Suppressor macrophage (primary cell): ENCODE measurements at regions not wholly inside any gene's neighbourhood (a gene's known extent, or its start where the extent isn't known, plus 50 kb on each side); places are given as distances from the start of the nearest gene placed in this dataset.
"Not testable (repeated sequence)": the region's sequence is repeated elsewhere in the genome, so short reads cannot be mapped to it uniquely, and the experiment has no call there.

ENCODE experiments used
- DNase-seq, 4 experiments: peaks; one replicate each; pipeline ENCODE4 v3.0.0-alpha.2; 2020 to 2022

DNA sequence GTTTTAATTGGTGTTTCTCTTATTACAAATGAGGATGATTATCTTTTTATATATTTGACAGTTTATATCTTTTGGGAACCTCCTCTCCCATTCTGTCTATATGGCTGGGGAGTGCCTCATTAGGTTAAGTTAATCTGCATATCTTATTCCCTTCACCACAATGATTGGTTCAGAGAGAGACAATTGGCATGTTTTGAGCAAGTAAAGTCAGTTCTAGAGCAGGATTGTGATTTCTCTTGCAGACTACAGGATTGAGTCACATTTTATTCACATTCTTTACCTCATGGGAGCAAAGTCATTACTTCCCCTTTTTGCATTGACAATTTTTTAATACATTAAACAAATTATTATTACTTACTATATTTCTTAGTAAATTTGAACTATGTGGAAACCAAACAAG lies 345.6 kb downstream of the MDFIC start:
- DNase-seq: peak in 2 of 4 experiments; percentile 6 to 8

GRCh38 chr7:115260381-115260780 lies 338.5 kb downstream of the MDFIC start:
- no peak for DNase-seq

- DNase-seq: no peak
Measured at GRCh38 chr7:115252461-115252860, 330.6 kb downstream of the MDFIC start.

DNA sequence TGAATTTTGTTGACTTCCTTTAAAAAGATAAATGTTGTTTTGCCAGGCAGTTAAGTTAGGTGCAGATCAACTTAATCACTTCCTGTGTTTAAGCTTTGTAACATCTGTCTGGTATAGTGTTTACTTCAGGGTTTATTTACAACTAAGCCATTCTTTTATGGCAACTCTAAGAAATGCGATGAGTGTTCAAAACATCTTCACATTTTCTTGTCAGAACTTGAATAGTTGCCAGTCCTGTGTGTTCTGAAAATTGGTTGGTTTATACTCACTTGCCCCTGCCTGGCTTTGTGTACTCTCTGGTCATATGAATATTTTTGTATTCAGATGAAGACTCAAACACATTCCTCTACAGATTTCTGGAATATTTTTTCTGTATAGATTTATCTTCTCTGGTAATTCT lies 327.2 kb downstream of the MDFIC start:
- DNase-seq: no peak

DNA sequence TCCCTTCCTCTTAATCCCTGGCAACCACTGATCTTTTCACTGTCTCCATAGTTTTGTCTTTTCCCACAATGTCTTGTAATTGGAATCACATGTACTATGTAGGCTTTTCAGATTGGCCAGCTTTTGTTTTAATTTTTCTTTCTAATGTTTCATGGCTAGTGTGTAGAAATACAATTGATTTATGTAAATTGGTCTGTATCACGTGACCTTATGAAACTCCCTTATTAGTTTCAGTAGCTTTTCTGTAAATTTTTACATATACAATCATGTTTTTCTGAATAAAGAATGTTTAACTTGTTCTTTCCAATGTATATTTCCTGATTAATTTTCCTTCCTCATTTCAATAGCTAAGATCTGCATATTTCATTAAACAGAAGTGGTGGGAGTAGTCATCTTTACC lies 319.3 kb downstream of the MDFIC start:
- no peak for DNase-seq

DNA sequence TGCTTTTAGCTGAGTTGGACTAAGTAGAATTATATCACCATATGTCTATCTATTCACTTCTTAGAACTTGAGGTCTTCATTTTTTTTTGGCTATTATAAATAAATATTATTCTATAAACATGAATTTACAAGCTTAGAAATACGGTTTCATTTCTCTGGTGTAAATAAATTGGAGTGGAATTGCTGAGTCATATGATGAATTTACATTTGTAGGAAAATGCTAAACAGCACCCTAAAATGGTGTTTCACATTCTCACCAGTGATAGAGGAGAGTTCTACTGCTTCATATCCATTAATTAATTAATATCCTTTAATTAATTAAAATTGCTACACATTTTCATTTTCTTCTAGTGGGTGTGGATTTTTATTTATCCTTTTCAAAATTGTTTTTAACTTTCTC lies 318.3 kb downstream of the MDFIC start:
- DNase-seq: no peak

DNA sequence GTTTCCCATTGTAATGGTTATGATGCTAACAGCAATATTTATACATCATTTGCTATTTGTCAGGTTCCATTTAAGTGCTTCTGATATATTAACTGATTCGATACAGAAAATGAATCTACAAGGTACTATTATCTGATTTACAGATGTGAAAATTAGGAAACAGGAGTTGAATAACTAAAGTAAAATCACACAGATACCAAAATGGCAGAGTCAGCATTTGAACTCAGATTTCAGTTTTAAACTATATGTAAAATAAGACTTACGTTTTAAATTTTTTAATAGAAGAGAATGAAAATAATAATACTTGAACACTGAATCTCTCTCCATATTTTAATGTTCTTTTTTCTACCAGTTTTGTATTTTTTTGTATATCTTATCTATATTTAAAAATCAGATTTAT lies 313.2 kb downstream of the MDFIC start:
- no peak for DNase-seq

DNA sequence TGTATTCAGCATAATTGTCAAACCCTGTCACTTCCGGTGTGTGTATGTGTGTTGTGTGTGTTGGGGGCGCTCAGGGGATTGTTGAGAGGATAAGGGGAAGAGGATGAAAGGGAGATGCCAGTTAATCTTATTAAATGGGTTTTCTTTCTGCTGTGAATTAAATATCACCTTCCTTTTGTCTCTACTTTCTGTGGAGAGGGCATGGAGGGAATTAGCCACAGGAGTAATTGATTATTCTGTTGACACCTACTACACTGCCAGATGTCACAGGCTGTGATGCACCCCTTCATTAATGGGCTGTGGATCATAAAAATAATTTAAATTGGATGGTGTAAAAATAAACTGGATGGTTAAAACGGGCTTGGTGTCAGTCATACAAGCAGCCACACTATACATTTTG lies 311.9 kb downstream of the MDFIC start:
- DNase-seq: no peak

DNA sequence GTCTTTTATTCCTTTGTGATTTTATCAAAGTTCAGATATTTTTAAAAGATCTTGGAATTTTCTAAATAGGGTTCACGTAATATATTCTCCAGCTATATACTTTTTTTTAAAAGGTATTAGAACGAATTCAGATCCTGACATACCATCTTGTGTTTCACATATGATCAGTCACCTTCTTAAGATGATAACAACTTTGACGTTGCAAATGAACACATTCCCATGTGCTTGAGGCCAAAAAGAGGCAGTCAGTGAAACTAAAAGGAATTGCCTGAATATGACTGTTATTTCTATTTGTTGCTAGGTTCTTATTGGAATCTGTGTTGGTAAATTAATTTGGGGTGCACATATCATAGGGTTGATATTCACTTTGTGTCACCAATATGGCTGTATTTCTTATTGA lies 310.1 kb downstream of the MDFIC start:
- no peak for DNase-seq

- peak; percentile 32 to 76 (median 50) for DNase-seq
Measured at GRCh38 chr7:115230882-115231571, 309.1 kb downstream of the MDFIC start.

DNA sequence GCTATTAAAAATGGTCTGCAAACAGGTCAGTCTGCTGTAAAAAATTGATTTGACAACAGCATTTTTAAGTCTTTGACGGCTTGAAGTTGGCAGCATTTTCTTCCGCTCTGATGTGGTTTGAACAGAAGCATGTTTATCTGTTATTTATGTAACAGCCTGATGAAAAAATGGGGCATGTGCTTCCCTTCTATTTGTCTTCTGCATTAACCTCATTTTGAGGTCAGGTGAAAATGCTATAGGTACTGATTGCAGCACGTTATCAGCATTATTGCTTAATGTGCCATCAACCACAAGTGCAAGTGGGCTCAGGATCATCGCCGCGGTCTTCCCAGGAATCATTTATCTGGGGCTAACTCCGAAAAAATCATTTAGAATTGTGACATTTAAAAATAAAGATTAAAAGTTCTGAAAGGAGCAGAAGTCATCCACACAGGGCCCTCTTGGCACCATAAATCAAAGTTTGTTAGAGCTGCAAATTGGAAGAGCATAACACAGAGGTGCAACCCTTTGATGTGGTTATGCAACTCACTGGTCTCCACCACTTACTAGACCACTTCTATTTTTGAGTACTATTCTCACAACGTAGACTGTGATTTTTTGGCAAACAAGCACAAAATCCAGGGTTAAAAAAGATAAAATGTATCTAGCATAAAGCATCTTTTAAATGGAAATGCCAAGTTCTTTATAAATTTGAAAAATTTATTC lies 307.7 kb downstream of the MDFIC start:
- DNase-seq: no peak

DNA sequence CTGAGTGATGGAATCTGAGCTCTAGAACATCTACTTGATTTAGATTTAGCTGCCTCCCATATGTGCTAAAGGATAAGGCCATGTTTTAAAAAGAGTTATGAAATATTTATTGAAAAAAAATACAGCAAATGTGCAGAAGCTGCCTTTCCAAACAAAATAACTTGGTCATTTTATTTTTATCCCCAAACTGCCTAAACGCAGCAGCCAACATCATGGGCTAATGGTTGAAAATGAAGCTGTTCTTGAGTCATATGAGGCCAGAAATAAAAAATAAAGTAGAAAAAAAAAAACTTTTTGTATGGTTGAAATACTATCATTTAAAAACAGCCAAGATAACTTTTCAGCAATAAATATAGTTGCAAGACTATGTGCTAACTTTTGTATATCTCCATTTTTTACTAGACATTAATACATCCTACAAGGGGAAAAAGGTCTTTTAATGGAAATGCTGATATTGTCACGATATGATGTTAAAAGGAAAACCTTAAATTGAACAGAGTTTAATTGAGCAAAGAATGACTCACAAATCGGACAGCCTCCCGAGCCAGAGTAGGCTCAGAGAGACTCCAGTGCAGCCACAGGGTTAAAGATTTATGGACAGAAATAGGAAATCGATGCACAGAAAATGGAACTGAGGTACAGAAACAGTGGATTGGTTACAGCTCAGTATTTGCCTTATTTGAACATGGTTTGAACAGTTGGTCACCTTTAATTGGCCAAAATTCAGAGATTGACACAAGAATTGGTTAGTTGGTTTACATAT lies 305.8 kb downstream of the MDFIC start:
- DNase-seq: no peak

GRCh38 chr7:115226410-115226809 lies 304.5 kb downstream of the MDFIC start:
- DNase-seq: no peak

DNA sequence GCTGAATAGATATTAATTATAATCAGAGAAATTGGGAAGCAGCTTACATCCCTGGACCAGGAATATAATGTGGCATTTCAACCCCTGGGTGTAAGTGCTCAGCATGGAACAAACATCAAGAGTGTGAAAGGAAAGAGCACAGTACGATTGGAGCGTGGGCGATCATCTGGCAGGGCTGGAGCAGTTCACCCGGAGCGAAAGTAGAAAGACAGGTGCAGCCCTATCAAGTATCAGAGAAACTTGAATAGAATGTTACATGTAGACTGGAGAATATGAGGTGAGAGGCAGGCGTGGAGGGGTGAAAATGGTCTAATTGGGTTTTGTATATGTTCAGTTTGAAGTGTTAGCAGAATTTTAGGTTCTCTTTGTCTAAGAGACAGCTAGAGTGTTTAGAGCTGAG lies 303.0 kb downstream of the MDFIC start:
- no peak for DNase-seq

DNA sequence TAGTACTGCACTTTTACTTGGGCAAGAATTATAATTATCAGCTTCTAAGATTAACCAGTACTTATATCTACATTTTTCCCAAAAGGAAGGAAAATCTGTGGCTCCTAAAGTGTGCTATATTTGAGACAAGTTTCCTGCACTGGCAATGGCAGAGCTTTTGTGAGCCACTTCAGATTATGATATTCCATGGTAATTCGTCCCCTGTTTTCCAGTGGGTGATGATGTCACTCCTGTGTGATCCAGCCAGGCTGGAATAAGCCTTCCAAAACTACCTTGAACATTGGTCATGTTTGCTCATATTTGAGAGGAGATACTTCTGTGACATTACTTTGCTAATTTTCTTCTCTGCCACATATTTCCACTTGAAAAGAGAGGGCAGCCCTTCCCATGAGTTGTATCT lies 302.1 kb downstream of the MDFIC start:
- no peak for DNase-seq

DNA sequence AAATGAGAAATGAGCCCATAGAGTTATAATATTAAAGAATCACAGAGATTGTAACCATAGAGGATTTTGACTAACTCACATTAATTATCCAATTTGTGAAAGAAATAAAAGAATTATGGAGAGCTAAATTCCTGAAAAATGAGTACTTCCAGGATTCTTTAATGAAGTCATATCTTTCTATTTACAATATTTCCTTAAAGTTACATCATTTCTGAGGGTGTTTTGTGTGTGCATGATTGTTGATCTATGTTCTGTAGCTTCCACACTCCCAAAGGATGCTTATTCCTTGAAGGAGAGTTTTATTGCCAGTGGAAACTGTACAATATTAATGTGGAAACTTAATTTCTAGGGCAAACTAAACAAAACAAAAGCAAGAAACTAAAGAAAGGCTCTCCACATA lies 299.6 kb downstream of the MDFIC start:
- no peak for DNase-seq

DNA sequence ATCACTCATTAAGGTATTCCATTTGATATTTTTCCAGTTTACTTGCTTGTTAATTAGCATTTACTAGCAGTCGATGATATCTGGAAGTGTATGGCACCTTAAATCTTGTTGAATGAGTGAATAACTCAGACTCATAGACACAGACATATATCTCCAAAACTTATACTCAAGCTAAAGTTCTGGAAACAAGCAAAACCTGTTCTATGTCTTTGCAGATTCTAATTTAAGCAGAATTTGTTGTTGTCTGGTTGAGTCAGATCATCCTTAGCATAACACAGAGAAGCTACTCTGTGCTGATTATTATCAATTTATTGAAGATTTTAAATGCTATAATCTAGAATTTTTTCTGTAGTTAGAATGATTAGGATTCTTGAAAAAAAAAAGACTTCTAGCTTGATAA lies 296.2 kb downstream of the MDFIC start:
- DNase-seq: no peak

DNA sequence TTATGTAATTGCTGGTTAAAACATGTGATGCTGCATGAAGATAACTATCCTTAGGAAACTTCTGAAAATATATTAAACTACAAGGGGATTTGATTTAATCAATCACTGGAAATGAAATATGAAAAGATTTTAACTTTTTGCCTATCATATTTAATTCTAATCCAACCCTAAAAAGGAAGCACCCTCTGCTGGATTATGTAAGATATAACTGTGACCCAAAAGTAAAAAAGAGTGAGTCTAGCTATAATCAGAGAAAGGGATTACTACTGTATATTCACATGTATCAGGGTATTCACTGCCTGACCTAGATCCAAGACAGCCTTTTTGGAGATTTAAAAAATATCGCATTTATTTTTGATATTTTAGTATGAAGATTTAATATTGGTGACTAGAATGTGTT lies 295.5 kb downstream of the MDFIC start:
- DNase-seq: peak in 2 of 4 experiments; percentile 32 to 52

DNA sequence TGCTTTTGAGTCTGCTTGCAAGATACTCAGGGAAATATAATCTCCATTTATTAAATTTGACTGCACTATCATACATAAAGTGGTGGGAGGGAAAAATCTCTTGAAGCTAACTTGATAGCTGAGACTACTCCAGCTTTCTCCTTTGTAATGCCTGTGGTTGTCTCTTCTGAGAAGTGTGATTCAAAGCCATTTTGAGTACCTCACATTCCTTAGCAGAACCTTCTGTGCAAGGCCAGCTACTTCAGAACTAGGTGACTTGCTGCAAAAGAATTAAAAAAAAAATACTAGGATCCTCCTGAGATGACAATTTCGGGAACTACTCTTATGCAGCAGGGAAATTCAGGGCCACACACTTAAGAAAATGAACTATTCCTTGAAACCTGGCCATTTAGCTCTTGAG lies 294.8 kb downstream of the MDFIC start:
- DNase-seq: no peak

DNA sequence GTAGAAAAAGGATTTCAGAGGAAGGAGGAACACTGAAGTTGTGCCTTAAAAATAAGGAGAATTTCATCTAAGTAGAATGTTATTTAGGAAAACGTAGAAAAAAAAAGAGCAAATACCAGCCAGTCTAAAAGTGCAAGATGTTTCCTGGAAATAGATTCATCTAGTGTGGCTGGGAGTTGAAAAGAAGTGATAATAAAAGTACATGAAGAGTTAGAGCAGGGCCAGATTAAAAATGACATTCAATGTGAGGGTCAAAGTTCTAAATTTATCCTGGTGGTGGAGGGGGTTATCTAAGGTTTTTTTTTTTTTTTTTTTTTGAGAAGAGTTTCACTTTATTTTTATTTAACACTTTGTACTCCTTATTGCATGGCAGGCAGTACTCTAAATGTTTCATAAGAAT lies 289.3 kb downstream of the MDFIC start:
- no peak for DNase-seq

- no peak for DNase-seq
Measured at GRCh38 chr7:115210552-115210951, 288.7 kb downstream of the MDFIC start.

DNA sequence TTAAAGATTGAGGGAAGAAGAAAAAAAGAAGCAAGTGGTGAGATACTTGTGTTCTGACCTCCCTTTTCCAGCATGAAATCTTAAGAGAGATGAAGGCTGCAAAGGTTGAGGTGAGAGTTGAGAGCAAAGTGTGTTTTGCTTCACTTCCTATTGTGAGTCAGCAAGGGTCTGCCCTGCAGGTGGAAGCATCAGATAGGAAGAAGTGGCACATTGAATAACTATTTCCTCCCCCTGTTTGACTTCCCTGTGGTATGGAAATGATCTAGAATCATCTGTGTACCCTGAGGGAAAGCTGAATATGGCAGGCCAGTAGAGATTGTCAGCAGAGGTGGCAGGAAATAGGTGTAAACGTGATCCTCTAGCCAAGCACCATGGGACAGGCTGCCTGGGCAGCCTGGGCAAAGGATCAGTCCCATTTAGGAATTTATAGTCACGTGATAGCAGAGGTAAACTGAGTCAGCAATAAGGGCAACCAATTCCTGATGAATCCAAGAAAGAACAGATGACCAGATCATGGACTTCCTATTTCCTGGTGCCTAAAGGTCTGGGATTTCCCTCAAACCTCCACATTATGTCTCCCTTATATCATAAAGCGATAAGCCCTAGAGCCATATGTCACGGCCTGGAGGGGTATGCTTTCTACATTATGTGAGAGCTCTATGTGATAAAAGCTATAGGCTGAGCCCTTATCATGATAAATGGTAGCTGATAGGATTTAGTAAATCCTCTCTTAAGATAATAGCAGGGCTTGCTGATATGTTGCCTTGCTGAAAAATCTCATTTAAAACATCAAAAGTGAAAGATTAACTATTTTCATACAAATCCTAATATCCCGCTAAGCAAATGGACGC lies 287.0 kb downstream of the MDFIC start:
- no peak for DNase-seq

DNA sequence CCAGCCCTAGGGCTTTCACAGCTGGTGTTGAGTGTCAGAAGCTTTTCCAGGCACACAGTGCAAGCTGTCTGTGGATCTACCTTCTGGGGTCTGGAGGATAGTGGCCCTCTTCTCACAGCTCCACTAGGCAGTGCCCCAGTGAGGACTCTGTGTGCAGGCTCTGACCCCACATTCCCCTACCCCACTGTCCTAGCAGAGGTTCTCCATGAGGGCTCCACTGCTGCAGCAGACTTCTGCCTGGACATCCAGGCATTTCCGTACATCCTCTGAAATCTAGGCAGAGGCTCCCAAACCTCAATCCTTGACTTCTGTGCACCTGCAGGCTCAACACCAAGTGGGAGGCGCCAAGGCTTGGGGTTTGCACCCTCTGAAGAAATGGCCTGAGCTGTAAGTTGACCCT lies 284.5 kb downstream of the MDFIC start:
- DNase-seq: not testable (repeated sequence)
